ENCODE measurements at regions not wholly inside any gene's neighbourhood (a gene's known extent, or its start where the extent isn't known, plus 50 kb on each side); places are given as distances from the start of the nearest gene placed in this dataset.

- no peak overlapping the region for H2BK20ac ChIP-seq (ENCODE audit: low read depth, low read length)
- dilution Hi-C loops (cut with HindIII; ENCODE audit: low sequenced_read_pairs, unreplicated experiment) (no loop called here), in situ Hi-C loops (cut with MboI; ENCODE audit: low sequenced_read_pairs) (no loop called here), intact Hi-C loops (cut with micrococcal nuclease) (no loop called here)
- H4K5ac ChIP-seq (ENCODE audit: low read depth, low read length) = no peak overlapping the region
- no peak for ATAC-seq (ENCODE audit: low read depth)
- no TSS peak for BruUV-seq (replicated peaks)
- CTCF ChIA-PET = no interaction called here
- H3K9me3 ChIP-seq (ENCODE audit: control insufficient read depth, insufficient read depth, low read length) = no peaks in the 10 kb centered on the region
- H3K27ac ChIP-seq (ENCODE audit: insufficient read depth, low read length) = no peak overlapping the region
- POLR2A ChIA-PET (ENCODE audit: unreplicated experiment) = no interaction called here
- no peak overlapping the region for H3K18ac ChIP-seq (ENCODE audit: low read depth, low read length)
- H2BK15ac ChIP-seq (ENCODE audit: low read depth, low read length) = no peak overlapping the region
- H4K8ac ChIP-seq (ENCODE audit: low read depth in 2 of 2, low read length in 2 of 2) = no peak overlapping the region
- no peaks in the 10 kb centered on the region for H3K9me1 ChIP-seq (ENCODE audit: insufficient read depth, low read length)
- H2BK120ac ChIP-seq (ENCODE audit: low read depth, low read length) = no peak overlapping the region
- no peak overlapping the region for H3K4ac ChIP-seq (ENCODE audit: low read depth, low read length)
- no peak overlapping the region for H2BK5ac ChIP-seq (ENCODE audit: low read depth, low read length, poor library complexity, severe bottlenecking)
- H3K36me3 ChIP-seq (ENCODE audit: control insufficient read depth, insufficient read depth, low read length) = no peaks in the 10 kb centered on the region
- no CpG with 5 or more reads among the region's 4 CpGs for WGBS, 2 experiments (ENCODE audit: extremely low coverage in 2 of 2, insufficient read length in 1 of 2)
- H3K23ac ChIP-seq (ENCODE audit: low read depth, low read length) = no peak overlapping the region
- H3K4me1 ChIP-seq (ENCODE audit: control insufficient read depth, insufficient read depth, low read length) = no peaks in the 10 kb centered on the region
- H3K4me3 ChIP-seq (ENCODE audit: insufficient read depth, low read depth, low read length) = no peak overlapping the region
- no peak overlapping the region for H3K56ac ChIP-seq (ENCODE audit: extremely low read depth, insufficient read depth, low read length)
- no peak overlapping the region for H4K91ac ChIP-seq (ENCODE audit: insufficient read depth, low read depth, low read length)
- H3K9ac ChIP-seq (ENCODE audit: low read depth, low read length) = no peak overlapping the region
- H3K27me3 ChIP-seq (ENCODE audit: control insufficient read depth, insufficient read depth, low read length) = no peaks in the 10 kb centered on the region
- H4K20me1 ChIP-seq (ENCODE audit: insufficient read depth, low read length) = no peaks in the 10 kb centered on the region
- H2AK5ac ChIP-seq (ENCODE audit: low read depth, low read length) = no peak overlapping the region
- H3K14ac ChIP-seq (replicated peaks; ENCODE audit: low read depth, low read length) = no peak overlapping the region
- TF ChIP-seq CEBPB (IDR thresholded peaks at IDR 0.05; ENCODE audit: low read depth, low read length) = no peak
- TF ChIP-seq, protein P1, sequence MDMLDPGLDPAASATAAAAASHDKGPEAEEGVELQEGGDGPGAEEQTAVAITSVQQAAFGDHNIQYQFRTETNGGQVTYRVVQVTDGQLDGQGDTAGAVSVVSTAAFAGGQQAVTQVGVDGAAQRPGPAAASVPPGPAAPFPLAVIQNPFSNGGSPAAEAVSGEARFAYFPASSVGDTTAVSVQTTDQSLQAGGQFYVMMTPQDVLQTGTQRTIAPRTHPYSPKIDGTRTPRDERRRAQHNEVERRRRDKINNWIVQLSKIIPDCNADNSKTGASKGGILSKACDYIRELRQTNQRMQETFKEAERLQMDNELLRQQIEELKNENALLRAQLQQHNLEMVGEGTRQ (IDR thresholded peaks at IDR 0.05; ENCODE audit: low read depth, low read length) = no peak
- no peak for TF ChIP-seq CHD1 (IDR thresholded peaks at IDR 0.05; ENCODE audit: low read depth, low read length)
- TF ChIP-seq POLR2A (IDR thresholded peaks at IDR 0.05; ENCODE audit: low read depth, low read length) = no peak
- no peak for TF ChIP-seq SMC3 (IDR thresholded peaks at IDR 0.05; ENCODE audit: low read depth, low read length)
- no peak for TF ChIP-seq FOS (IDR thresholded peaks at IDR 0.05; ENCODE audit: low read depth, low read length)
- TF ChIP-seq MAZ (IDR thresholded peaks at IDR 0.05; ENCODE audit: borderline replicate concordance, low read depth, low read length) = no peak
- no peak for TF ChIP-seq RCOR1 (IDR thresholded peaks at IDR 0.05; ENCODE audit: insufficient replicate concordance, low read length)
- TF ChIP-seq NFE2L2 (IDR thresholded peaks at IDR 0.05; ENCODE audit: low read depth, low read length) = no peak
- no peak for TF ChIP-seq RFX5 (IDR thresholded peaks at IDR 0.05; ENCODE audit: low read depth, low read length)
- TF ChIP-seq RAD21 (IDR thresholded peaks at IDR 0.05; ENCODE audit: low read length) = no peak
- no peak for TF ChIP-seq ELK1 (IDR thresholded peaks at IDR 0.05; ENCODE audit: borderline replicate concordance, low read depth, low read length)
- TF ChIP-seq MXI1 (IDR thresholded peaks at IDR 0.05; ENCODE audit: borderline replicate concordance, low read depth, low read length) = no peak
- TF ChIP-seq BHLHE40 (IDR thresholded peaks at IDR 0.05; ENCODE audit: low read depth, low read length) = no peak
- TF ChIP-seq MAFK (IDR thresholded peaks at IDR 0.05; ENCODE audit: low read depth, low read length) = no peak
- DNase-seq = no peak
- no peak overlapping the region for H2AFZ ChIP-seq (replicated peaks; ENCODE audit: low read length, poor library complexity)
- no peak overlapping the region for H3K4me2 ChIP-seq (ENCODE audit: low read depth, low read length)
- H2AK9ac ChIP-seq (replicated peaks; ENCODE audit: low read depth, low read length, poor library complexity) = no peak overlapping the region
- H3K79me1 ChIP-seq (ENCODE audit: low read depth in 1 of 2, low read length in 2 of 2) = no peaks in the 10 kb centered on the region
Measured at GRCh38 chr16:22732959-22733358, 81.0 kb upstream of the HS3ST2 start.
